Medulla oblongata (tissue), 1 donor: ENCODE measurements at regions not wholly inside any gene's neighbourhood (a gene's known extent, or its start where the extent isn't known, plus 50 kb on each side); places are given as distances from the start of the nearest gene placed in this dataset.
A peak's percentile ranks its signal among the peaks of the same experiment; 100 is the strongest.

ENCODE experiments used
- DNase-seq: peaks from one replicate; pipeline ENCODE4 v3.0.0-alpha.2; 2015; ENCODE audit errors: extremely low spot score

- DNase-seq: no peak
Observed at GRCh38 chr1:82972841-82973553, 1025.9 kb downstream of the TTLL7 start.

GRCh38 chr1:82969340-82969739 lies 1029.6 kb downstream of the TTLL7 start:
- DNase-seq: no peak

DNA sequence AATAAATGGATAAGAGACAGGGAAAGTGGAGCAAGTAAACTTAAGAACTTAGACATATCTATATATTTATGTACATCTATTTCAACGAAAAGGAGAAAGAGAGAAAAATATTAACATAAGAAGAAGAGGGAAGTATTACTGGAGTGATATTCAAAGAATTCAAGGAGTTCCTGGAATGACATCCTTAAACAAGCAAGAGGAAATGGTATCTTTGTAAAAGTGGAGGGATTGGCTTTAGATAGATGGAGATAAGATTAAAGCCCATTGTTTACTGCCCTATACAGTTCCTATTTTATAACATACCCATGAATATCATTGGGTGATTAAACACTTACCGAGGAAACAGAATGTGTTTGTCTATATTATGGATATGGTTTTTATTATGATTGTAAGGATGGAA lies 1036.3 kb downstream of the TTLL7 start:
- no peak for DNase-seq

DNA sequence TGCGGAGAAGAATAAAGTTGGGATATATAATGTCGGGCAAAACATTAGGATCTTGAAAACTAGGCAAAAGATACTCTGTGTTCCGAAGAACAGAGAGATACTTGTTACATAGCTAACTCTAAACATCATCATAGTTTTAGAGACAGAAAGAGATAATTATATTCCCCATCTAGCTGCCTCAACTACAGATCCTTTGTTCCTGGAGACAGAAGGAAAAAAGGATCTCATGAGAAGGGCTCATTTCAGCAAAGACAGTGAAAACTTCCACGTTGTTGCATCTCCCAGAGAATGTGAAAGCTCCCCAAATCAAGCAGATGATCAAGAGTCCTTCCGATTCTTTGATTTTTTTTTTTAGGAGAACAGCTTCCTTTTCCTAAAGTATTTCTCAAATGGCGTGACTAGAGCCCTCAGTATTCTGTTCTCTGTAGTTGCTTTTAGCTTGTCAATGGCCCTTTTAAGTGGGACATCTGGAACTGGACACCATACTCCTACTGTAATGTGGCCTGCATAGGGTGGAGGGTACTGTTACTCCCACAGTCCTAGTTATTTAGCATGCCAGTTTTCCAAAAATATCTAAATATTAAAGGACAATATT lies 1048.2 kb downstream of the TTLL7 start:
- DNase-seq: peak; percentile 45

GRCh38 chr1:82948386-82948785 lies 1050.5 kb downstream of the TTLL7 start:
- DNase-seq: no peak

DNA sequence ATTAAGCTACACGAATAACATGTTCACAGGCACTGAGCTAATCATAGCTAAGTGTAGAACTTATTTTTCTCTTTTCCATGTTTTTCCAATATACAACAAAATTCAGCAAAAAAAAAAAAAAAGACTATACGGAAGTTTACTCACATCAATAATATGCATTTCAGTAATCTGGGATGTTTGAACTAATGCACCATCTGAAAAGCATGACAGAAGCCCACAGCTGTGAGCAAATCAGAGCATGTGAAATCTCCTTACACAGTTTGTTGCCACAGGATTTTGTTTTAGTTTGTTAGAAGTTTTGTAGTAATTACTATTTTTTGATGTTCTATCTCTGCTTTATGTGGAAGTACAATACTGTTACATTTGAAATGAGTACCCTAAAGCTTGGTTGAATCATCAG lies 1051.7 kb downstream of the TTLL7 start:
- DNase-seq: no peak

DNA sequence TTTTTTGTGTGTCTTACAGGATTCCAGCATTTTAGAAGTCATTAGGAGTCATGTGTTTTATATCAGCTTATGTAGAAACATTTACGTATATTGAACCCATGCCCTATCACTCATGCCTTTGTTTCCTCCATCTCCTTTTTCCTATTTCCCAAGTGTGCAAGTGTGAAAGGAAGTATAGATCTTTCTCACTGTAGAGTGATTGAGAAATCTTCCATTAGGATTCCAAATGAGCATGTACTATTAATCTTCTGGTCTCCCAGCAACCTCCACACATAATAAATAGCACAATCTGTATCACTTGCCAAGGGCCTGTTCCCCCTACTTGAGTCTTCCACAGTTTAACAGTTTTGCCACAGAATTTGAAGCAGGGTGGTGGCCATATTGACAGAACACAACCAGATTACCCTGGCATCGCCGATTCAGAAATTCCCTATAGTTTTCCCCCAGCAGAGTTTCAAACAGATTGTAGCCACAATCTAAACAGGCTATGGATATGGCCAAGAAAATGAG lies 1052.8 kb downstream of the TTLL7 start:
- no peak for DNase-seq

DNA sequence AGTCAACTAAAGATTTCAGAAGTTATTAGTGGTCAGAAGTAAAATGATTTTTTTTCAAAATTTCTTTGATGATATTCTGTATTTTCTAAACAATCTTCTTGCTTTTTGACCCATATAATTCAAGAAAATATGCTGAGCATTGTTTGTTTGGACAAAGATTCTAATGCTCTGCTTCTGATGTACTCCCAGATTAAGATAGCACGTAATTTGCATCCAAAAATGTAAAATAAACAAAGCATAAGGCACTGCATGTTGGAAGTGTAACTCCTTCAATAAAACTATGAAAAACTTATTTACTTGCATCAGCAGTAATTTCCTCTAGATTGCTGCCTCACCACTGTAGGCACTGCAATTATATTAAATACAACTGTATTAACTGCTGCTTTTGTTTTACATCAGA lies 1054.1 kb downstream of the TTLL7 start:
- DNase-seq: no peak

GRCh38 chr1:82934074-82934473 lies 1064.9 kb downstream of the TTLL7 start:
- DNase-seq: no peak

DNA sequence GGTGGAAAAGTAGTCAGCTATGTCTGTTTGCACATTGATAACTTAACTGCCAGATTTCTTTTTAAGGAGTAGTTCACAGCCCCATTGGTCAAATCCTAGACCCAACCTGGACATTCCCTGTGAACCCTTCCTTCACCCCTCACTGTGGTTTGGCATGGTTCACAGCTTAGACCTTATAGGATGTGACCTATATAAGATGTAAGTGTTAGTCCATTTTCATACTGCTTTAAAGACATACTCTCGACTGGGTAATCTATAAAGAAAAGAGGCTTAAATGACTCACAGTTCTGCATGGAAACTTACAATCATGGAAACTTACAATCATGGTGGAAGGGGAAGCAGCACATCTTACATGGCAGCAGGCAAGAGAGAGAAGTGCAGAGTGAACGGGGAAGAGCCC lies 1066.2 kb downstream of the TTLL7 start:
- DNase-seq: no peak

DNA sequence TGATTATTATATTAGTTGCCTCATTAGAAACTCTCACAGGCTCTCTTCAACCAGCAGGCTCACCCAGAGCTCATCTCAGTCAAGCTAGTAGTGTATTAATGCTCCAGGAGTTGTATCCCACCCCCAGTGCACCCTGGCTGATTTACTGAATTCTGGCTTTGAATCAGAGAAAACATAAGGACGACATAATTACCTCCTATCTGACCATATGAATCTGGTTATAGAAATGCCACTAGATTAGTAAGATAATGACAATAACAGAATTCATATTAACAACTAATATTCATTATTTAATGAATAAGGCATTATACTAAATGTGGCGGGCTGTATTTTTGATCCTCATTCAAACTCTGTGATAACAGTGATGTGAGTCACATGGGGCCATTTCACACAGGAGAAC lies 1066.7 kb downstream of the TTLL7 start:
- DNase-seq: no peak

- no peak for DNase-seq
Observed at GRCh38 chr1:82931006-82931405, 1067.9 kb downstream of the TTLL7 start.

GRCh38 chr1:82927753-82928152 lies 1071.2 kb downstream of the TTLL7 start:
- DNase-seq: no peak

- no peak for DNase-seq
Observed at GRCh38 chr1:82924666-82925065, 1074.3 kb downstream of the TTLL7 start.

DNA sequence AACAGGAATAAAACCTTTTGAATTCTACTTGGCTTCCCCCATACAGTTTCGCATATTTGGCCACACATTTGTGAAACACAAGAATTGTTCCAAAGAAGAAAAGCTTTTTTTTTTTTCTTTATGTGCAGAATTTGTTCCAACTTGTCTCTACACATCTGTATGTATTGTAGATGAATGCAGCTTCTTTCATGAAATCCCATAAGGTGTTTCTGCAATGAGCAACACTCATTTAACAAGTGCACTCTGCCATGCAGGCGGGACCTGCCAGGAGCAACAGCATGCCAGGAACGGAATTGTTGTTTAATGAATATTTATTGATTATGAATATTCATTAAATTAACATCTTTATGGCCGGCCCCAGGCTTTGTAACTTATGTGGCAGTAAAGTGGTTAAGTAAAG lies 1075.0 kb downstream of the TTLL7 start:
- DNase-seq: no peak

DNA sequence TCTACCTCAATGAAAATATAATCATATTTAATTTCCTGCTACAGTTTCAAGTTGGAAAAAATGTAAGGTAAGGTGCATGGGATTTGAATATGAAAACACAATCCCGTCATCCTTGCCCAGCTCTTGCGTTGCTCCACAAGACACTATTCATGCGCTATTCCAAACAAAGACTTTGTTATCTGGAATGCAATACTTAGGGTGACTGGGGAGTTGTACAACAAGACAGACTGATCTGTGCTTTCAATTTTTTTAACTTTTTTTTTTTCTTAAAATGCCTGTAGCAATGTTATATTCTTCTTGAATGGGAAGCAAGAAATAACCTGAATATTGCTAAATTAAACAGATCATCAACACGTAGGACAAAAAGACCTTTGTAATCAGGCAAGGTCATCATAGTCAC lies 1077.2 kb downstream of the TTLL7 start:
- peak; percentile 68 for DNase-seq

- no peak for DNase-seq
Observed at GRCh38 chr1:82920418-82921248, 1078.3 kb downstream of the TTLL7 start.

- no peak for DNase-seq
Observed at GRCh38 chr1:82919837-82920236, 1079.1 kb downstream of the TTLL7 start.

DNA sequence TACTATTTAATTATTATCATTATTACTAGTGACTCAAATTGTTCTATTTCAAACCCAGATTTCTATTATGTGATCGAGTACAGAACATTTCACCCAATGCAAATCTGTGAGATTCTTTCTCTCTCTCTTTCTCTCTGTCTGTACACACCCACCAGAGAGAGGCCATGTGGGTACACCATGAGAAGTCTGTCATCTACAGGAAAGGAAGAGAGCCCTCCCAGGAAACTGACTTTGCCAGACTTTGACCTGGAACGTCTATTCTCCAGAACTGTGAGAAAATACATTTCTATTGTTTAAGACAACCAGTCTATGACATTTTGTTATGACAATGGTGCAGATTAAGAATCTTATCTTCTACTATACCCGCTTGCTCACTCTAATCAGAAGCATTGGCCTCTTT lies 1091.6 kb downstream of the TTLL7 start:
- no peak for DNase-seq

GRCh38 chr1:82903626-82904025 lies 1095.3 kb downstream of the TTLL7 start:
- no peak for DNase-seq

DNA sequence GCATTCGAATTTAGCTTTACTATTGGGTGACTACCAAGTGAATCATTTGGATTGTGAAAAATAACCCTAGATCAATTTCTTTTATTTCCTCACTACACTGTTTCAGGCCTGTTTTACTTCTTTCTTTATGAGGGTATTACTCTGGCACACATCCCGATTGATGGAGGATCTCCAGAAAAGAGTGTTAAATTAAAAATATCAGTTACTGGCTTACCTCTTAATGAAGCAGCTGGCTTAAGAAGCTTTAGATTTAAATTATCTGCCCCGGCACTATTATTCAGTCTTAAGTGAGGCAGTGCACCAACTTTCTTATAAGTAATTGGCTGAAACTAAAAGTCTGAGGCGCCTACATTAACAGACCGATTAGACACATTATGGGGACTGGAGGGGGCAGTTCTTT lies 1097.4 kb downstream of the TTLL7 start:
- no peak for DNase-seq

- no peak for DNase-seq
Observed at GRCh38 chr1:82901118-82901517, 1097.8 kb downstream of the TTLL7 start.

GRCh38 chr1:82899017-82899416 lies 1098.3 kb downstream of the ADGRL2 start:
- DNase-seq: no peak
